ENCODE measurements at regions not wholly inside any gene's neighbourhood (a gene's known extent, or its start where the extent isn't known, plus 50 kb on each side); places are given as distances from the start of the nearest gene placed in this dataset.

DNA sequence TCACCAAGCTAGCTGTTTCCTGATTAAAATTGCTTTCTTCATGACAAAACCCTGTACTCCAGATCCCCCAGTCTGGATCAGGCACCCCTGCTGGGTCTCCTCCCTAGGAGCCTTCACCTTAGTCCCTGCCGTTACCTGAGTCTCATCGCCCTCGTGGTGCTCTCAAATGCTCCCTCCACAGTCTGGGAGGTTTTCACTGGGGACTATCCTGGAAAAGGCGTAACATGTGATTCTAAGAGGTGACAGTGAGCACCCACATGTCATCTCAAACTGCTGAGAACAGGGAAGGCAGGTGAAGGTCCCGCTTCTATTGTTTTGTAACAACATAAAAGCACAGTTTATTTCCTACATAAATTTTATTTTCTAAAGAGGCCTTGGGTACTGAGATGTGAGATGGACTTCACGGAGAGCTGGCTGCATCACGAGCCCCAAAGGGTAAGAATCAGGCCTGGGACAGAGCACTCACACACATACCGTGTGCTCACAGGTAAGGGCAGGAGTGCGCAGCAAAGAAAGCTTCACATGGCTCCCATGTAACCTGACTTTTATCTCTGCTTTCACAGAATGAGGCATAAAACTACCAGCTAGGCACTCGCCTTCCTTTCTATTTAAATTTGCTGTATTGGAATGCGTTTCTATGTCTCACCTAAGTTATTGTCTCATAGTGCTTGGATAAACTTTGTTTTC, 531.5 kb downstream of the RNF144A start:
- no peak for DNase-seq (ENCODE audit: low read depth)
- TF ChIP-seq CTCF (IDR thresholded peaks at IDR 0.05; ENCODE audit: low read length, missing control alignments), result no peak
- H3K4me3 ChIP-seq (replicated peaks; ENCODE audit: low read depth, low read length), result no peak overlapping the region

GRCh38 chr2:7449298-7449697, 532.1 kb downstream of the RNF144A start:
- no peak for DNase-seq (ENCODE audit: low read depth)
- TF ChIP-seq CTCF (IDR thresholded peaks at IDR 0.05; ENCODE audit: low read length, missing control alignments), result no peak
- no peak overlapping the region for H3K4me3 ChIP-seq (replicated peaks; ENCODE audit: low read depth, low read length)

DNA sequence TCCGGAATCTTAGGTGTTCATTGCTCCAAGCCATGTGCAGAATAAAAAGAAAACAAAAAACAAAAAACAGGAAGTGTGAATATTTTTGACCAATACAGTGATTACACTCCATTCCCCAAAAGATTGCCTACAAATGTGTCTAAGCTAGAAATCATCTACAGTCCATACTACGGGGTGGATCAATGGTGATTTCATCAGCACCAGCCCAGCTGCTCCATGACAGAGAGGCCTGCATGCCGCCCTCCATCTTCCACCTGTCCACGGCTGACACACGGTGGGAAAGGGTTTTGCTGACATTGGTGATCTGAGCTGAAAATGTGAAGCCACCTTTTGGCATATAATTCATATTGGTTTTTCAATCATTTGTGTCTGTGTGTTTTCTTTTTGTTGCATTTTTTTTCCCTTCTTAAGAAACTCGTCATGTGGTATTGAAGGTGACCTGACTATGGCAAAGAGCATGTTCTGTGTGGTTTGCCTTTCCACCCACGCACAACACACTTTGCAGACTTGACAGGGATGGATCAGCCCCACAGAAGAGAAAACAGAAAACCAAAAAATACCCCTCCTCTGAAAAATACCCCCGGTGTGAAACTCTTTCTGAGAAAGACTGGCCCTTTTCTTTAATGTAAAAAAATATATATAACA, 533.1 kb downstream of the RNF144A start:
- TF ChIP-seq CTCF (IDR thresholded peaks at IDR 0.05; ENCODE audit: low read length, missing control alignments), result no peak
- H3K4me3 ChIP-seq (replicated peaks; ENCODE audit: low read depth, low read length), result no peak overlapping the region
- no peak for DNase-seq (ENCODE audit: low read depth)

DNA sequence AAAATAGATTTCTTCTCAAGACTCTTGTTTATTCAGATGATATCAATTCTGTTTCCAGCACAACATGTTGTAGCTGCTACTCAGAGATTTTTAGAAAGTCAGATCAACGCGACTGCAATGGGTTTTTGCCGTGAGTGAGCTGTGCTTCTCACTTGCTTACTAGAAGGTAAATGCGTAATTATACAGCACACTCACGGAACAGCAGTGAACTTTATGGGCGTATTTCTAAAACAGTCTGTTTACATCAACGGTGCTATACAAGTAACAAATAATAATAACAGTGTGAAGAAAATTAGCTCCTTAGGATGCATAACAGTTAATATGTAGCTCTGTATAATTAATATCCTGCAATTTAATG, 533.6 kb downstream of the RNF144A start:
- no peak for DNase-seq (ENCODE audit: low read depth)
- H3K4me3 ChIP-seq (replicated peaks; ENCODE audit: low read depth, low read length), result no peak overlapping the region
- no peak for TF ChIP-seq CTCF (IDR thresholded peaks at IDR 0.05; ENCODE audit: low read length, missing control alignments)

- DNase-seq (ENCODE audit: low read depth), result no peak
- H3K4me3 ChIP-seq (replicated peaks; ENCODE audit: low read depth, low read length), result no peak overlapping the region
- no peak for TF ChIP-seq CTCF (IDR thresholded peaks at IDR 0.05; ENCODE audit: low read length, missing control alignments)
These were observed 535.1 kb downstream of the RNF144A start for GRCh38 chr2:7452110-7452876.

- no peak overlapping the region for H3K4me3 ChIP-seq (replicated peaks; ENCODE audit: low read depth, low read length)
- no peak for DNase-seq (ENCODE audit: low read depth)
- TF ChIP-seq CTCF (IDR thresholded peaks at IDR 0.05; ENCODE audit: low read length, missing control alignments), result no peak
These were observed 537.4 kb downstream of the RNF144A start for GRCh38 chr2:7454592-7454991.

Measured in fibroblast of pulmonary artery (primary cell).